HEK293 (cell line): ENCODE measurements at regions not wholly inside any gene's neighbourhood (a gene's known extent, or its start where the extent isn't known, plus 50 kb on each side); places are given as distances from the start of the nearest gene placed in this dataset.
A peak's percentile ranks its signal among the peaks of the same experiment; 100 is the strongest.

ENCODE experiments used
- FEZF1 ChIP-seq: fragments of 450-650 bp; formaldehyde crosslinking; IDR thresholded peaks from 2 replicates; pipeline ENCODE4 v1.5.1; 2016; ENCODE audit warnings: missing biosample characterization, missing genetic modification characterization
- GLIS1 ChIP-seq: fragments of 450-650 bp; formaldehyde crosslinking; IDR thresholded peaks from 2 replicates; pipeline ENCODE4 v1.5.1; 2016; ENCODE audit warnings: missing biosample characterization, missing genetic modification characterization
- HOXC10 ChIP-seq: sonication (generic); formaldehyde crosslinking; IDR thresholded peaks from 2 replicates; pipeline ENCODE4 v1.8.1; 2023; ENCODE audit warnings: mild to moderate bottlenecking, missing genetic modification reagents
- IKZF3 ChIP-seq: fragments of 450-650 bp; IDR thresholded peaks from 2 replicates; pipeline ENCODE4 v1.5.0; 2018; ENCODE audit warnings: missing biosample characterization, mild to moderate bottlenecking, missing genetic modification characterization, moderate library complexity
- KLF10 ChIP-seq: fragments of 450-650 bp; IDR thresholded peaks from 2 replicates; pipeline ENCODE4 v1.5.1; 2018; ENCODE audit warnings: missing biosample characterization, mild to moderate bottlenecking, missing genetic modification characterization
- KLF16 ChIP-seq: fragments of 450-650 bp; formaldehyde crosslinking; IDR thresholded peaks from 2 replicates; pipeline ENCODE4 v1.5.1; 2017; ENCODE audit warnings: missing biosample characterization, missing genetic modification characterization
- OSR2 ChIP-seq: fragments of 450-650 bp; formaldehyde crosslinking; IDR thresholded peaks from 2 replicates; pipeline ENCODE4 v1.5.1; 2016; ENCODE audit warnings: missing biosample characterization, missing genetic modification characterization
- PATZ1 ChIP-seq: fragments of 450-650 bp; formaldehyde crosslinking; IDR thresholded peaks from 2 replicates; pipeline ENCODE4 v1.5.1; 2016; ENCODE audit warnings: missing biosample characterization, missing genetic modification characterization
- PBX3 ChIP-seq: sonication (generic); formaldehyde crosslinking; IDR thresholded peaks from 2 replicates; pipeline ENCODE4 v1.8.1; 2022; ENCODE audit warnings: mild to moderate bottlenecking, moderate library complexity, missing genetic modification reagents
- PRDM1 ChIP-seq: fragments of 450-650 bp; formaldehyde crosslinking; IDR thresholded peaks from 2 replicates; pipeline ENCODE4; 2016; ENCODE audit warnings: missing biosample characterization, missing genetic modification characterization
- REPIN1 ChIP-seq: fragments of 450-650 bp; formaldehyde crosslinking; IDR thresholded peaks from 2 replicates; pipeline ENCODE4 v1.5.1; 2017; ENCODE audit warnings: missing biosample characterization, missing genetic modification characterization, low read depth
- SP2 ChIP-seq: fragments of 450-650 bp; formaldehyde crosslinking; IDR thresholded peaks from 2 replicates; pipeline ENCODE4 v1.5.1; 2016; ENCODE audit warnings: missing biosample characterization, missing genetic modification characterization
- WT1 ChIP-seq: fragments of 450-650 bp; formaldehyde crosslinking; IDR thresholded peaks from 2 replicates; pipeline ENCODE4 v1.5.1; 2016; ENCODE audit warnings: missing biosample characterization, missing genetic modification characterization
- YY2 ChIP-seq: fragments of 450-650 bp; formaldehyde crosslinking; IDR thresholded peaks from 2 replicates; pipeline ENCODE4 v1.5.1; 2016; ENCODE audit warnings: missing biosample characterization, missing genetic modification characterization
- ZBTB11 ChIP-seq: fragments of 450-650 bp; formaldehyde crosslinking; conservative IDR thresholded peaks from 2 replicates; pipeline ENCODE4 v1.5.1; 2016; ENCODE audit warnings: low read depth, missing biosample characterization, missing genetic modification characterization
- ZBTB8A ChIP-seq: fragments of 450-650 bp; formaldehyde crosslinking; IDR thresholded peaks from 2 replicates; pipeline ENCODE4 v1.5.1; 2016; ENCODE audit warnings: missing biosample characterization, missing genetic modification characterization
- ZEB2 ChIP-seq: fragments of 450-650 bp; formaldehyde crosslinking; IDR thresholded peaks from 2 replicates; pipeline ENCODE4 v1.5.1; 2016; ENCODE audit warnings: missing biosample characterization, missing genetic modification characterization
- ZNF174 ChIP-seq: fragments of 450-650 bp; formaldehyde crosslinking; IDR thresholded peaks from 2 replicates; pipeline ENCODE4 v1.5.0; 2017; ENCODE audit warnings: missing biosample characterization, mild to moderate bottlenecking, missing genetic modification characterization
- ZNF19 ChIP-seq: fragments of 450-650 bp; formaldehyde crosslinking; IDR thresholded peaks from 2 replicates; pipeline ENCODE4; 2016; ENCODE audit warnings: missing biosample characterization, missing genetic modification characterization, low read depth
- ZNF341 ChIP-seq: fragments of 450-650 bp; formaldehyde crosslinking; IDR thresholded peaks from 2 replicates; pipeline ENCODE4; 2016; ENCODE audit warnings: low read depth, missing biosample characterization, missing genetic modification characterization
- ZNF426 ChIP-seq: fragments of 450-650 bp; formaldehyde crosslinking; IDR thresholded peaks from 2 replicates; pipeline ENCODE4 v1.5.1; 2017; ENCODE audit warnings: missing biosample characterization, missing genetic modification characterization, mild to moderate bottlenecking, inconsistent platforms, moderate library complexity
- ZNF488 ChIP-seq: fragments of 450-650 bp; formaldehyde crosslinking; IDR thresholded peaks from 2 replicates; pipeline ENCODE4 v1.5.1; 2016; ENCODE audit warnings: missing biosample characterization, missing genetic modification characterization
- ZNF560 ChIP-seq: fragments of 450-650 bp; formaldehyde crosslinking; IDR thresholded peaks from 2 replicates; pipeline ENCODE4 v1.5.1; 2017; ENCODE audit warnings: missing biosample characterization, missing genetic modification characterization, borderline replicate concordance
- ZNF580 ChIP-seq: fragments of 450-650 bp; formaldehyde crosslinking; IDR thresholded peaks from 2 replicates; pipeline ENCODE4 v1.5.1; 2016; ENCODE audit warnings: missing biosample characterization, missing genetic modification characterization
- ZNF621 ChIP-seq: fragments of 450-650 bp; formaldehyde crosslinking; IDR thresholded peaks from 2 replicates; pipeline ENCODE4 v1.5.1; 2017; ENCODE audit warnings: missing biosample characterization, missing genetic modification characterization
- ZNF624 ChIP-seq: fragments of 450-650 bp; formaldehyde crosslinking; IDR thresholded peaks from 2 replicates; pipeline ENCODE4 v1.5.1; 2017; ENCODE audit warnings: missing biosample characterization, missing genetic modification characterization
- ZNF626 ChIP-seq: fragments of 450-650 bp; sonication (Bioruptor Pico); formaldehyde crosslinking; IDR thresholded peaks from 2 replicates; pipeline ENCODE4 v1.5.1; 2018; ENCODE audit warnings: missing biosample characterization, missing genetic modification characterization, inconsistent platforms
- ZNF664 ChIP-seq: fragments of 450-650 bp; formaldehyde crosslinking; IDR thresholded peaks from 2 replicates; pipeline ENCODE4 v1.5.1; 2016; ENCODE audit warnings: missing biosample characterization, missing genetic modification characterization
- ZNF76 ChIP-seq: fragments of 450-650 bp; formaldehyde crosslinking; IDR thresholded peaks from 2 replicates; pipeline ENCODE4; 2016; ENCODE audit warnings: low read depth, missing biosample characterization, missing genetic modification characterization, borderline replicate concordance

GRCh38 chr7:26485367-26485934 is 193.8 kb downstream of the SNX10 start (continued):
- TF ChIP-seq PATZ1 (tag by site-specific recombination) (no peak), ZNF19 (tag by site-specific recombination) (no peak), KLF10 (tag by site-specific recombination) (peak; percentile 30; the same call in 1 of the 2 replicates), ZEB2 (0 out of 2 replicates have a peak, but pooled peaks have one; percentile 40), ZNF580 (no peak), YY2 (tag by site-specific recombination) (no peak), ZNF621 (tag by site-specific recombination) (no peak), ZNF174 (tag by site-specific recombination) (no peak), PBX3 (CRISPR knock-in tag) (no peak), ZNF624 (tag by site-specific recombination) (no peak), GLIS1 (tag by site-specific recombination) (peak; percentile 9; the same call in 1 of the 2 replicates), ZNF426 (tag by site-specific recombination) (no peak), ZNF560 (tag by site-specific recombination) (no peak), REPIN1 (tag by site-specific recombination) (no peak), ZNF664 (tag by site-specific recombination) (no peak), ZNF341 (tag by site-specific recombination) (no peak), KLF16 (tag by site-specific recombination) (no peak), HOXC10 (CRISPR knock-in tag) (no peak), IKZF3 (0 out of 2 replicates have a peak, but pooled peaks have one; percentile 23), SP2 (no peak), ZBTB11 (tag by site-specific recombination) (no peak), PRDM1 (tag by site-specific recombination) (no peak), WT1 (tag by site-specific recombination) (no peak), ZNF76 (tag by site-specific recombination) (no peak), OSR2 (tag by site-specific recombination) (peak; percentile 18; the same call in 1 of the 2 replicates), FEZF1 (tag by site-specific recombination) (peak; percentile 75), ZNF488 (tag by site-specific recombination) (no peak), ZBTB8A (tag by site-specific recombination) (peak; percentile 46), ZNF626 (no peak)
